ENCODE measurements at regions not wholly inside any gene's neighbourhood (a gene's known extent, or its start where the extent isn't known, plus 50 kb on each side); places are given as distances from the start of the nearest gene placed in this dataset.

GRCh38 chr9:117864385-117865057, 160.3 kb downstream of the TLR4 start:
- Histone ChIP-seq H3K9me3 (ENCODE audit: low read length) (no peaks in the 10 kb centered on the region), H3K9ac (ENCODE audit: low read length) (no peak overlapping the region), H3K4me1 (ENCODE audit: insufficient read depth, low read length) (no peaks in the 10 kb centered on the region), H3K27me3 (ENCODE audit: control insufficient read depth in 1 of 2, insufficient read depth in 2 of 2, low read length in 2 of 2) (no peaks in the 10 kb centered on the region), H3K4me3 (ENCODE audit: low read depth in 1 of 2, low read length in 2 of 2) (no peak overlapping the region), H3K36me3 (ENCODE audit: insufficient read depth, low read length) (no peaks in the 10 kb centered on the region), H3K27ac (ENCODE audit: low read depth, low read length) (no peak overlapping the region)

GRCh38 chr9:117868594-117868993, 164.4 kb downstream of the TLR4 start:
- H3K4me1 ChIP-seq (ENCODE audit: insufficient read depth, low read length), result no peaks in the 10 kb centered on the region

GRCh38 chr9:117869287-117869686, 165.1 kb downstream of the TLR4 start:
- no peak overlapping the region for H3K4me3 ChIP-seq (ENCODE audit: low read depth in 1 of 2, low read length in 2 of 2)
- H3K9ac ChIP-seq (ENCODE audit: low read length), result no peak overlapping the region
- H3K9me3 ChIP-seq (ENCODE audit: low read length), result no peaks in the 10 kb centered on the region
- no peak overlapping the region for H3K27ac ChIP-seq (ENCODE audit: low read depth, low read length)
- no peaks in the 10 kb centered on the region for H3K36me3 ChIP-seq (ENCODE audit: insufficient read depth, low read length)
- no peaks in the 10 kb centered on the region for H3K4me1 ChIP-seq (ENCODE audit: insufficient read depth, low read length)
- H3K27me3 ChIP-seq (ENCODE audit: control insufficient read depth in 1 of 2, insufficient read depth in 2 of 2, low read length in 2 of 2), result no peaks in the 10 kb centered on the region

More at GRCh38 chr9:117868594-117868993, 164.4 kb downstream of the TLR4 start:
- Histone ChIP-seq H3K9me3 (ENCODE audit: low read length) (no peaks in the 10 kb centered on the region), H3K27ac (ENCODE audit: low read depth, low read length) (no peak overlapping the region), H3K9ac (ENCODE audit: low read length) (no peak overlapping the region), H3K36me3 (ENCODE audit: insufficient read depth, low read length) (no peaks in the 10 kb centered on the region), H3K4me3 (ENCODE audit: low read depth in 1 of 2, low read length in 2 of 2) (no peak overlapping the region), H3K27me3 (ENCODE audit: control insufficient read depth in 1 of 2, insufficient read depth in 2 of 2, low read length in 2 of 2) (no peaks in the 10 kb centered on the region)

- Histone ChIP-seq H3K4me1 (ENCODE audit: insufficient read depth, low read length) (no peaks in the 10 kb centered on the region), H3K27ac (ENCODE audit: low read depth, low read length) (no peak overlapping the region), H3K9ac (ENCODE audit: low read length) (no peak overlapping the region), H3K36me3 (ENCODE audit: insufficient read depth, low read length) (no peaks in the 10 kb centered on the region), H3K4me3 (ENCODE audit: low read depth in 1 of 2, low read length in 2 of 2) (no peak overlapping the region), H3K27me3 (ENCODE audit: control insufficient read depth in 1 of 2, insufficient read depth in 2 of 2, low read length in 2 of 2) (no peaks in the 10 kb centered on the region), H3K9me3 (ENCODE audit: low read length) (no peaks in the 10 kb centered on the region)
Measured at GRCh38 chr9:117869712-117870111, 165.5 kb downstream of the TLR4 start.

- H3K27ac ChIP-seq (ENCODE audit: low read depth, low read length), result no peak overlapping the region
- H3K4me3 ChIP-seq (ENCODE audit: low read depth in 1 of 2, low read length in 2 of 2), result no peak overlapping the region
- H3K9ac ChIP-seq (ENCODE audit: low read length), result no peak overlapping the region
- H3K36me3 ChIP-seq (ENCODE audit: insufficient read depth, low read length), result no peaks in the 10 kb centered on the region
- H3K27me3 ChIP-seq (ENCODE audit: control insufficient read depth in 1 of 2, insufficient read depth in 2 of 2, low read length in 2 of 2), result no peaks in the 10 kb centered on the region
- H3K4me1 ChIP-seq (ENCODE audit: insufficient read depth, low read length), result no peaks in the 10 kb centered on the region
- H3K9me3 ChIP-seq (ENCODE audit: low read length), result no peaks in the 10 kb centered on the region
Measured at GRCh38 chr9:117873664-117874063, 169.5 kb downstream of the TLR4 start.

GRCh38 chr9:117875886-117876285, 171.7 kb downstream of the TLR4 start:
- Histone ChIP-seq H3K36me3 (ENCODE audit: insufficient read depth, low read length) (no peaks in the 10 kb centered on the region), H3K27ac (ENCODE audit: low read depth, low read length) (no peak overlapping the region), H3K4me1 (ENCODE audit: insufficient read depth, low read length) (no peaks in the 10 kb centered on the region), H3K9ac (ENCODE audit: low read length) (no peak overlapping the region), H3K27me3 (ENCODE audit: control insufficient read depth in 1 of 2, insufficient read depth in 2 of 2, low read length in 2 of 2) (no peaks in the 10 kb centered on the region), H3K4me3 (ENCODE audit: low read depth in 1 of 2, low read length in 2 of 2) (no peak overlapping the region), H3K9me3 (ENCODE audit: low read length) (no peaks in the 10 kb centered on the region)

- H3K9ac ChIP-seq (ENCODE audit: low read length), result no peak overlapping the region
Measured at GRCh38 chr9:117882171-117882570, 178.0 kb downstream of the TLR4 start.

GRCh38 chr9:117886616-117887015, 182.4 kb downstream of the TLR4 start:
- no peak overlapping the region for H3K27ac ChIP-seq (ENCODE audit: low read depth, low read length)
- H3K4me1 ChIP-seq (ENCODE audit: insufficient read depth, low read length), result no peaks in the 10 kb centered on the region
- no peaks in the 10 kb centered on the region for H3K9me3 ChIP-seq (ENCODE audit: low read length)
- no peak overlapping the region for H3K9ac ChIP-seq (ENCODE audit: low read length)
- no peaks in the 10 kb centered on the region for H3K27me3 ChIP-seq (ENCODE audit: control insufficient read depth in 1 of 2, insufficient read depth in 2 of 2, low read length in 2 of 2)
- H3K4me3 ChIP-seq (ENCODE audit: low read depth in 1 of 2, low read length in 2 of 2), result no peak overlapping the region
- no peaks in the 10 kb centered on the region for H3K36me3 ChIP-seq (ENCODE audit: insufficient read depth, low read length)

More at GRCh38 chr9:117882171-117882570, 178.0 kb downstream of the TLR4 start:
- H3K36me3 ChIP-seq (ENCODE audit: insufficient read depth, low read length), result no peaks in the 10 kb centered on the region
- H3K9me3 ChIP-seq (ENCODE audit: low read length), result no peaks in the 10 kb centered on the region
- no peaks in the 10 kb centered on the region for H3K27me3 ChIP-seq (ENCODE audit: control insufficient read depth in 1 of 2, insufficient read depth in 2 of 2, low read length in 2 of 2)
- no peak overlapping the region for H3K4me3 ChIP-seq (ENCODE audit: low read depth in 1 of 2, low read length in 2 of 2)
- H3K27ac ChIP-seq (ENCODE audit: low read depth, low read length), result no peak overlapping the region
- H3K4me1 ChIP-seq (ENCODE audit: insufficient read depth, low read length), result no peaks in the 10 kb centered on the region

GRCh38 chr9:117887383-117887782, 183.2 kb downstream of the TLR4 start:
- no peaks in the 10 kb centered on the region for H3K36me3 ChIP-seq (ENCODE audit: insufficient read depth, low read length)
- H3K27me3 ChIP-seq (ENCODE audit: control insufficient read depth in 1 of 2, insufficient read depth in 2 of 2, low read length in 2 of 2), result no peaks in the 10 kb centered on the region
- no peaks in the 10 kb centered on the region for H3K4me1 ChIP-seq (ENCODE audit: insufficient read depth, low read length)
- no peaks in the 10 kb centered on the region for H3K9me3 ChIP-seq (ENCODE audit: low read length)
- H3K4me3 ChIP-seq (ENCODE audit: low read depth in 1 of 2, low read length in 2 of 2), result no peak overlapping the region
- no peak overlapping the region for H3K27ac ChIP-seq (ENCODE audit: low read depth, low read length)
- H3K9ac ChIP-seq (ENCODE audit: low read length), result no peak overlapping the region

GRCh38 chr9:117887941-117888340, 183.7 kb downstream of the TLR4 start:
- H3K27ac ChIP-seq (ENCODE audit: low read depth, low read length), result no peak overlapping the region
- no peaks in the 10 kb centered on the region for H3K9me3 ChIP-seq (ENCODE audit: low read length)

GRCh38 chr9:117903453-117903852, 199.2 kb downstream of the TLR4 start:
- no peaks in the 10 kb centered on the region for H3K9me3 ChIP-seq (ENCODE audit: low read length)

More at GRCh38 chr9:117887941-117888340, 183.7 kb downstream of the TLR4 start:
- Histone ChIP-seq H3K27me3 (ENCODE audit: control insufficient read depth in 1 of 2, insufficient read depth in 2 of 2, low read length in 2 of 2) (no peaks in the 10 kb centered on the region), H3K4me1 (ENCODE audit: insufficient read depth, low read length) (no peaks in the 10 kb centered on the region), H3K9ac (ENCODE audit: low read length) (no peak overlapping the region), H3K36me3 (ENCODE audit: insufficient read depth, low read length) (no peaks in the 10 kb centered on the region), H3K4me3 (ENCODE audit: low read depth in 1 of 2, low read length in 2 of 2) (no peak overlapping the region)

GRCh38 chr9:117906763-117907162, 202.6 kb downstream of the TLR4 start:
- Histone ChIP-seq H3K9ac (ENCODE audit: low read length) (no peak overlapping the region), H3K27me3 (ENCODE audit: control insufficient read depth in 1 of 2, insufficient read depth in 2 of 2, low read length in 2 of 2) (no peaks in the 10 kb centered on the region), H3K9me3 (ENCODE audit: low read length) (no peaks in the 10 kb centered on the region), H3K4me3 (ENCODE audit: low read depth in 1 of 2, low read length in 2 of 2) (no peak overlapping the region), H3K27ac (ENCODE audit: low read depth, low read length) (no peak overlapping the region), H3K4me1 (ENCODE audit: insufficient read depth, low read length) (no peaks in the 10 kb centered on the region), H3K36me3 (ENCODE audit: insufficient read depth, low read length) (no peaks in the 10 kb centered on the region)

More at GRCh38 chr9:117903453-117903852, 199.2 kb downstream of the TLR4 start:
- no peak overlapping the region for H3K27ac ChIP-seq (ENCODE audit: low read depth, low read length)
- H3K27me3 ChIP-seq (ENCODE audit: control insufficient read depth in 1 of 2, insufficient read depth in 2 of 2, low read length in 2 of 2), result no peaks in the 10 kb centered on the region
- no peak overlapping the region for H3K4me3 ChIP-seq (ENCODE audit: low read depth in 1 of 2, low read length in 2 of 2)
- H3K4me1 ChIP-seq (ENCODE audit: insufficient read depth, low read length), result no peaks in the 10 kb centered on the region
- no peak overlapping the region for H3K9ac ChIP-seq (ENCODE audit: low read length)
- no peaks in the 10 kb centered on the region for H3K36me3 ChIP-seq (ENCODE audit: insufficient read depth, low read length)

Measured in muscle layer of colon (tissue), 2 donors.